ENCODE measurements at regions not wholly inside any gene's neighbourhood (a gene's known extent, or its start where the extent isn't known, plus 50 kb on each side); places are given as distances from the start of the nearest gene placed in this dataset.
"Not testable (repeated sequence)": the region's sequence is repeated elsewhere in the genome, so short reads cannot be mapped to it uniquely, and the experiment has no call there.

GRCh38 chr20:30484009-30484748 is 773.3 kb upstream of the DEFB115 start:
- ATAC-seq, result no peak
- 88 to 90% methylated on average over 1 to 7 of the region's 50 CpGs for WGBS, 2 donors (ENCODE audit: low coverage in 1 of 2)
- Histone ChIP-seq H3K27me3 (peaks cover 26% of the 10 kb centered on the region), H3K9me3 (peaks cover 0 to 74% (median 0%) of the 10 kb centered on the region in 3 donors), H3K36me3 (no peaks in the 10 kb centered on the region), H3K27ac (no peak overlapping the region), H3K4me1 (peaks cover 0 to 10% (median 0%) of the 10 kb centered on the region in 3 donors), H3K4me3 (no peak overlapping the region)
- TF ChIP-seq POLR2A (IDR thresholded peaks at IDR 0.05) (no peak), POLR2AphosphoS5 (IDR thresholded peaks at IDR 0.05) (no peak), EP300 (IDR thresholded peaks at IDR 0.05) (no peak), CTCF (IDR thresholded peaks at IDR 0.05) (no peak)

GRCh38 chr20:30484749-30485070 is 772.8 kb upstream of the DEFB115 start:
- no CpG with 5 or more reads among the region's 17 CpGs for WGBS, 2 donors (ENCODE audit: low coverage in 1 of 2)
- peaks cover 31% of the 10 kb centered on the region for H3K27me3 ChIP-seq
- H3K4me1 ChIP-seq, result peaks cover 0 to 13% (median 0%) of the 10 kb centered on the region in 3 donors
- H3K4me3 ChIP-seq, result no peak overlapping the region
- peaks cover 0 to 74% (median 0%) of the 10 kb centered on the region in 3 donors for H3K9me3 ChIP-seq
- TF ChIP-seq CTCF (IDR thresholded peaks at IDR 0.05), result no peak
- no peak for TF ChIP-seq POLR2A (IDR thresholded peaks at IDR 0.05)
- TF ChIP-seq EP300 (IDR thresholded peaks at IDR 0.05), result no peak
- TF ChIP-seq POLR2AphosphoS5 (IDR thresholded peaks at IDR 0.05), result no peak
- ATAC-seq, result no peak
- no peaks in the 10 kb centered on the region for H3K36me3 ChIP-seq
- no peak overlapping the region for H3K27ac ChIP-seq

- Histone ChIP-seq H3K36me3 (no peaks in the 10 kb centered on the region), H3K27ac (no peak overlapping the region), H3K27me3 (peaks cover 39% of the 10 kb centered on the region), H3K4me3 (no peak overlapping the region), H3K9me3 (peaks cover 0 to 71% (median 0%) of the 10 kb centered on the region in 3 donors), H3K4me1 (peaks cover 0 to 13% (median 0%) of the 10 kb centered on the region in 3 donors)
- no peak for ATAC-seq
- TF ChIP-seq EP300 (IDR thresholded peaks at IDR 0.05), result no peak
- TF ChIP-seq POLR2AphosphoS5 (IDR thresholded peaks at IDR 0.05), result no peak
- no peak for TF ChIP-seq POLR2A (IDR thresholded peaks at IDR 0.05)
- TF ChIP-seq CTCF (IDR thresholded peaks at IDR 0.05), result no peak
- 93% methylated on average over 15 of the region's 50 CpGs; no CpG with 5 or more reads in 1 of the 2 donors for WGBS, 2 donors (ENCODE audit: low coverage in 1 of 2)
Observed at GRCh38 chr20:30485331-30486102, 771.9 kb upstream of the DEFB115 start.

- Histone ChIP-seq H3K36me3 (no peaks in the 10 kb centered on the region), H3K4me1 (peaks cover 0 to 13% (median 0%) of the 10 kb centered on the region in 3 donors), H3K4me3 (no peak overlapping the region), H3K27me3 (peaks cover 44% of the 10 kb centered on the region), H3K9me3 (peaks cover 0 to 66% (median 0%) of the 10 kb centered on the region in 3 donors), H3K27ac (no peak overlapping the region)
- WGBS, 2 donors (ENCODE audit: low coverage in 1 of 2), result 100% methylated on average over 2 of the region's 14 CpGs
- TF ChIP-seq EP300 (IDR thresholded peaks at IDR 0.05) (no peak), POLR2A (IDR thresholded peaks at IDR 0.05) (no peak), CTCF (IDR thresholded peaks at IDR 0.05) (no peak)
- ATAC-seq, result no peak
Observed at GRCh38 chr20:30486103-30486478, 771.4 kb upstream of the DEFB115 start.

- H3K9me3 ChIP-seq, result peaks cover 0 to 54% (median 0%) of the 10 kb centered on the region in 3 donors
- WGBS, 2 donors (ENCODE audit: low coverage in 1 of 2), result 88 to 100% methylated on average over 3 to 4 of the region's 18 CpGs
- not testable (repeated sequence) for ATAC-seq
Observed at GRCh38 chr20:30487461-30487860, 770.0 kb upstream of the DEFB115 start.

More at GRCh38 chr20:30487461-30487860, 770.0 kb upstream of the DEFB115 start:
- not testable (repeated sequence) for H3K4me3 ChIP-seq, H3K27ac ChIP-seq, H3K36me3 ChIP-seq
- peaks cover 0 to 13% (median 0%) of the 10 kb centered on the region in 3 donors for H3K4me1 ChIP-seq
- peaks cover 47% of the 10 kb centered on the region for H3K27me3 ChIP-seq
